ENCODE measurements at regions not wholly inside any gene's neighbourhood (a gene's known extent, or its start where the extent isn't known, plus 50 kb on each side); places are given as distances from the start of the nearest gene placed in this dataset.

DNA sequence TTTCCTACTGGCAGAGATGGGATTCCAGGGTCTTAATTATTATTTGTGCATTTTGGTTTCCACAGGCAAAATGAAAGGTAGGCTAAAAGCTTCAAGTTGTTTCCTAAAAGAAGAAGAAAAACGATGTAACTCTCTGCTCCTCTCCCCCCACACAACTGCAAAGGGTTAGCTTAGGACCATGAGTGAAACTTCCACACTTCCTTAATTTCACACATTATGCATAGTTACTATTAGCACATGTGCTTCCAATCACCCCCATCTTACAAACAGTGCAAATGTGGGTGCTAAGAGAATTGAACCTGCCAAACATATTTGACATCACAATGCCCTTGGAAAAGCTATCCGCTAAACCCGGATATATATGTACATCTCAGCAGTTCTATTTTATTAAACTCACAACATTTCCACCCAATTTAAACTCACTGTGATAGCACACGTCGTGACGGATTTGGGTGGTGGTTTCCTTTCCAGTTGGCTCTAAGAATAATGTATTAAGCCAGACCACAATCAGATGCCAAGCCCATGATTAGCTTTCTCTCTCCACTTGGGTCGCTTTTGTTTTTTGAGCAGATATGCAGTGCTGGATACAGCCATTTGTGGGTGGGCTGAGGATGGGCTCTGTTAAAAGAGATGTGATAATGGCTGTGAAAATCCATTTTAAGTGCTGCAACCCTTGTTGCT lies 245.0 kb upstream of the POU2AF2 start:
- no peak for TF ChIP-seq ZFP69B (tag by site-specific recombination; IDR thresholded peaks at IDR 0.05)
- TF ChIP-seq ZNF670 (tag by site-specific recombination; IDR thresholded peaks at IDR 0.05; ENCODE audit: low read depth): no peak
- TF ChIP-seq, protein P1, sequence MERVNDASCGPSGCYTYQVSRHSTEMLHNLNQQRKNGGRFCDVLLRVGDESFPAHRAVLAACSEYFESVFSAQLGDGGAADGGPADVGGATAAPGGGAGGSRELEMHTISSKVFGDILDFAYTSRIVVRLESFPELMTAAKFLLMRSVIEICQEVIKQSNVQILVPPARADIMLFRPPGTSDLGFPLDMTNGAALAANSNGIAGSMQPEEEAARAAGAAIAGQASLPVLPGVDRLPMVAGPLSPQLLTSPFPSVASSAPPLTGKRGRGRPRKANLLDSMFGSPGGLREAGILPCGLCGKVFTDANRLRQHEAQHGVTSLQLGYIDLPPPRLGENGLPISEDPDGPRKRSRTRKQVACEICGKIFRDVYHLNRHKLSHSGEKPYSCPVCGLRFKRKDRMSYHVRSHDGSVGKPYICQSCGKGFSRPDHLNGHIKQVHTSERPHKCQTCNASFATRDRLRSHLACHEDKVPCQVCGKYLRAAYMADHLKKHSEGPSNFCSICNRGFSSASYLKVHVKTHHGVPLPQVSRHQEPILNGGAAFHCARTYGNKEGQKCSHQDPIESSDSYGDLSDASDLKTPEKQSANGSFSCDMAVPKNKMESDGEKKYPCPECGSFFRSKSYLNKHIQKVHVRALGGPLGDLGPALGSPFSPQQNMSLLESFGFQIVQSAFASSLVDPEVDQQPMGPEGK (tag by site-specific recombination; IDR thresholded peaks at IDR 0.05): no peak
- TF ChIP-seq SCRT2 (tag by site-specific recombination; IDR thresholded peaks at IDR 0.05): no peak
- TF ChIP-seq ZNF2 (tag by site-specific recombination; IDR thresholded peaks at IDR 0.05): no peak
- TF ChIP-seq, protein P2, sequence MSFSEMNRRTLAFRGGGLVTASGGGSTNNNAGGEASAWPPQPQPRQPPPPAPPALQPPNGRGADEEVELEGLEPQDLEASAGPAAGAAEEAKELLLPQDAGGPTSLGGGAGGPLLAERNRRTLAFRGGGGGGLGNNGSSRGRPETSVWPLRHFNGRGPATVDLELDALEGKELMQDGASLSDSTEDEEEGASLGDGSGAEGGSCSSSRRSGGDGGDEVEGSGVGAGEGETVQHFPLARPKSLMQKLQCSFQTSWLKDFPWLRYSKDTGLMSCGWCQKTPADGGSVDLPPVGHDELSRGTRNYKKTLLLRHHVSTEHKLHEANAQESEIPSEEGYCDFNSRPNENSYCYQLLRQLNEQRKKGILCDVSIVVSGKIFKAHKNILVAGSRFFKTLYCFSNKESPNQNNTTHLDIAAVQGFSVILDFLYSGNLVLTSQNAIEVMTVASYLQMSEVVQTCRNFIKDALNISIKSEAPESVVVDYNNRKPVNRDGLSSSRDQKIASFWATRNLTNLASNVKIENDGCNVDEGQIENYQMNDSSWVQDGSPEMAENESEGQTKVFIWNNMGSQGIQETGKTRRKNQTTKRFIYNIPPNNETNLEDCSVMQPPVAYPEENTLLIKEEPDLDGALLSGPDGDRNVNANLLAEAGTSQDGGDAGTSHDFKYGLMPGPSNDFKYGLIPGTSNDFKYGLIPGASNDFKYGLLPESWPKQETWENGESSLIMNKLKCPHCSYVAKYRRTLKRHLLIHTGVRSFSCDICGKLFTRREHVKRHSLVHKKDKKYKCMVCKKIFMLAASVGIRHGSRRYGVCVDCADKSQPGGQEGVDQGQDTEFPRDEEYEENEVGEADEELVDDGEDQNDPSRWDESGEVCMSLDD (tag by site-specific recombination; IDR thresholded peaks at IDR 0.05): no peak
- no peak for TF ChIP-seq ZNF24 (tag by site-specific recombination; IDR thresholded peaks at IDR 0.05)
- TF ChIP-seq ZNF791 (tag by site-specific recombination; IDR thresholded peaks at IDR 0.05): no peak
- TF ChIP-seq ZNF146 (tag by site-specific recombination; IDR thresholded peaks at IDR 0.05): no peak
- ChIA-PET POLR2A (no interaction called here), CTCF (no interaction called here)

DNA sequence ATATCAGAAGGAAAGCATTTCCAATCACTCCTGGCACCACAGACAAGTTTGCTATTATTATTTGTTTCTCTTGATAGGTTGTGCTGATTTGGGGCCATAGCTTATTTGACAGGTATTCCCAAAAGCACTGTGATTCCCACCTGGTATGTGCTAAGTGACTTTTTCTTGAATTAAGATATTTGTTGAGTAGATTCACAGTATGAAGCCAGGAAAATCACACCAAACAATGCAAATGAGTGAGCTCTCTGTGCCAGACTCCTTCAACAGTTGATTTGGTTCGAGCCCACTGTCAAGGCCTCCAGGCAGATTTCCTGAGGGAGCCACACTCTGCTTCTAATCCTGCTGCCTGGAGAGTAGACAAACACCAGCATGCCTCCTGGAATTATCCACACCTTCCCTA lies 253.0 kb upstream of the POU2AF2 start:
- CTCF ChIA-PET: no interaction called here

More for the DNA sequence above, 245.0 kb upstream of the POU2AF2 start:
- H3K4me1 ChIP-seq (ENCODE audit: control insufficient read depth, insufficient read depth, low read length): no peaks in the 10 kb centered on the region
- H3K9me3 ChIP-seq (ENCODE audit: control insufficient read depth, insufficient read depth, low read depth, low read length): no peaks in the 10 kb centered on the region
- no peak overlapping the region for H3K27ac ChIP-seq (ENCODE audit: extremely low read depth, low read depth, low read length)
- H3K4me3 ChIP-seq (ENCODE audit: low read depth, low read length): no peak overlapping the region
- no peaks in the 10 kb centered on the region for H3K36me3 ChIP-seq (ENCODE audit: control insufficient read depth in 2 of 2, insufficient read depth in 1 of 2, low read length in 2 of 2)

More for the DNA sequence above, 253.0 kb upstream of the POU2AF2 start:
- TF ChIP-seq ZNF843 (tag by site-specific recombination; IDR thresholded peaks at IDR 0.05) (no peak), BCL11B (tag by site-specific recombination; IDR thresholded peaks at IDR 0.05; ENCODE audit: low read depth) (no peak), SP7 (tag by site-specific recombination; IDR thresholded peaks at IDR 0.05) (no peak), ZNF121 (tag by site-specific recombination; IDR thresholded peaks at IDR 0.05) (no peak), ZNF785 (tag by site-specific recombination; IDR thresholded peaks at IDR 0.05) (no peak), ZSCAN23 (tag by site-specific recombination; IDR thresholded peaks at IDR 0.05) (no peak)
- TF ChIP-seq, protein P3, sequence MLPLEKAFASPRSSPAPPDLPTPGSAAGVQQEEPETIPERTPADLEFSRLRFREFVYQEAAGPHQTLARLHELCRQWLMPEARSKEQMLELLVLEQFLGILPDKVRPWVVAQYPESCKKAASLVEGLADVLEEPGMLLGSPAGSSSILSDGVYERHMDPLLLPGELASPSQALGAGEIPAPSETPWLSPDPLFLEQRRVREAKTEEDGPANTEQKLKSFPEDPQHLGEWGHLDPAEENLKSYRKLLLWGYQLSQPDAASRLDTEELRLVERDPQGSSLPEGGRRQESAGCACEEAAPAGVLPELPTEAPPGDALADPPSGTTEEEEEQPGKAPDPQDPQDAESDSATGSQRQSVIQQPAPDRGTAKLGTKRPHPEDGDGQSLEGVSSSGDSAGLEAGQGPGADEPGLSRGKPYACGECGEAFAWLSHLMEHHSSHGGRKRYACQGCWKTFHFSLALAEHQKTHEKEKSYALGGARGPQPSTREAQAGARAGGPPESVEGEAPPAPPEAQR (tag by site-specific recombination; IDR thresholded peaks at IDR 0.05): no peak
- TF ChIP-seq, protein P4, sequence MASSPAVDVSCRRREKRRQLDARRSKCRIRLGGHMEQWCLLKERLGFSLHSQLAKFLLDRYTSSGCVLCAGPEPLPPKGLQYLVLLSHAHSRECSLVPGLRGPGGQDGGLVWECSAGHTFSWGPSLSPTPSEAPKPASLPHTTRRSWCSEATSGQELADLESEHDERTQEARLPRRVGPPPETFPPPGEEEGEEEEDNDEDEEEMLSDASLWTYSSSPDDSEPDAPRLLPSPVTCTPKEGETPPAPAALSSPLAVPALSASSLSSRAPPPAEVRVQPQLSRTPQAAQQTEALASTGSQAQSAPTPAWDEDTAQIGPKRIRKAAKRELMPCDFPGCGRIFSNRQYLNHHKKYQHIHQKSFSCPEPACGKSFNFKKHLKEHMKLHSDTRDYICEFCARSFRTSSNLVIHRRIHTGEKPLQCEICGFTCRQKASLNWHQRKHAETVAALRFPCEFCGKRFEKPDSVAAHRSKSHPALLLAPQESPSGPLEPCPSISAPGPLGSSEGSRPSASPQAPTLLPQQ (tag by site-specific recombination; IDR thresholded peaks at IDR 0.05): no peak
- TF ChIP-seq, protein P5, sequence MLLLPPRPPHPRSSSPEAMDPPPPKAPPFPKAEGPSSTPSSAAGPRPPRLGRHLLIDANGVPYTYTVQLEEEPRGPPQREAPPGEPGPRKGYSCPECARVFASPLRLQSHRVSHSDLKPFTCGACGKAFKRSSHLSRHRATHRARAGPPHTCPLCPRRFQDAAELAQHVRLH (tag by site-specific recombination; IDR thresholded peaks at IDR 0.05): no peak
- no peaks in the 10 kb centered on the region for H3K4me1 ChIP-seq (ENCODE audit: control insufficient read depth, insufficient read depth, low read length)
- no peaks in the 10 kb centered on the region for H3K9me3 ChIP-seq (ENCODE audit: control insufficient read depth, insufficient read depth, low read depth, low read length)
- POLR2A ChIA-PET: no interaction called here
- no peaks in the 10 kb centered on the region for H3K36me3 ChIP-seq (ENCODE audit: control insufficient read depth in 2 of 2, insufficient read depth in 1 of 2, low read length in 2 of 2)
- H3K4me3 ChIP-seq (ENCODE audit: low read depth, low read length): no peak overlapping the region
- no peak overlapping the region for H3K27ac ChIP-seq (ENCODE audit: extremely low read depth, low read depth, low read length)
